GM12878 (cell line): ENCODE measurements at regions not wholly inside any gene's neighbourhood (a gene's known extent, or its start where the extent isn't known, plus 50 kb on each side); places are given as distances from the start of the nearest gene placed in this dataset.
"Not testable (repeated sequence)": the region's sequence is repeated elsewhere in the genome, so short reads cannot be mapped to it uniquely, and the experiment has no call there.

Source experiments
- CBFB ChIP-seq: IDR thresholded peaks from 2 replicates; pipeline ENCODE4 v1.6.1; 2016; ENCODE audit warnings: antibody characterized with exemption, low read depth
- POLR2A ChIP-seq: IDR thresholded peaks from 2 replicates; pipeline ENCODE4 v1.6.1; 2011; ENCODE audit warnings: low read depth, mild to moderate bottlenecking, low read length
- YY1 ChIP-seq: IDR thresholded peaks from 2 replicates; pipeline ENCODE4 v1.6.1; 2011; ENCODE audit warnings: low read depth, mild to moderate bottlenecking, low read length
- TF ChIP-seq, protein P1 (sequence below), 3 experiments: IDR thresholded peaks in 2 of 3; conservative IDR thresholded peaks in 1 of 3; 2 replicates each; pipeline ENCODE4 v1.5.1; 2011; ENCODE audit warnings: low read depth in 3 of 3, low read length in 3 of 3, mild to moderate bottlenecking in 3 of 3, control low read depth in 2 of 3, moderate library complexity in 2 of 3, inconsistent platforms in 1 of 3, mixed read lengths in 1 of 3; ENCODE audit not compliant: control insufficient read depth in 2 of 3, insufficient read depth in 1 of 3; ENCODE audit errors: extremely low read depth in 1 of 3
- TF ChIP-seq, protein P2 (sequence below): fragments of 450-650 bp; IDR thresholded peaks from 2 replicates; pipeline ENCODE4 v1.6.1; 2017; ENCODE audit warnings: mild to moderate bottlenecking

DNA sequence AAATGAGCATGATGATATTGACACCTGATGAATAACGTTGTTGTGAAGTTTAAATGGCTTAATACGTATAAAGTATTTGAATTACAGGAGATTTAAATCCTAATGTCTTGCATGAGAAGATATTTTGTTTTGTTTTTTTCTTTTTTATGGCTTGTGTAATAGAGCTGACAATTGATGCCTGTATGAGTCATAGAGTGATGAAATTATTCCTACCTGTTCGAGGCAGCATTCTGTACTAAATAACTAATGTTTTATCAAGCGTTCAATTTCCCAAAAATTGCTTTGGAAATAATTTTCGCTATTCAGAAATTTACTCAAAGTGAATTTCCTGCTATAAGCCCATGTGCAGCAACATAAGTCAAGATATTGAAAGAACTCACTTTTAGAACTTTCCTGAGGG lies 554.0 kb downstream of the PCDH11X start:
- TF ChIP-seq CBFB, POLR2A, YY1: not testable (repeated sequence)
- TF ChIP-seq, protein P1, sequence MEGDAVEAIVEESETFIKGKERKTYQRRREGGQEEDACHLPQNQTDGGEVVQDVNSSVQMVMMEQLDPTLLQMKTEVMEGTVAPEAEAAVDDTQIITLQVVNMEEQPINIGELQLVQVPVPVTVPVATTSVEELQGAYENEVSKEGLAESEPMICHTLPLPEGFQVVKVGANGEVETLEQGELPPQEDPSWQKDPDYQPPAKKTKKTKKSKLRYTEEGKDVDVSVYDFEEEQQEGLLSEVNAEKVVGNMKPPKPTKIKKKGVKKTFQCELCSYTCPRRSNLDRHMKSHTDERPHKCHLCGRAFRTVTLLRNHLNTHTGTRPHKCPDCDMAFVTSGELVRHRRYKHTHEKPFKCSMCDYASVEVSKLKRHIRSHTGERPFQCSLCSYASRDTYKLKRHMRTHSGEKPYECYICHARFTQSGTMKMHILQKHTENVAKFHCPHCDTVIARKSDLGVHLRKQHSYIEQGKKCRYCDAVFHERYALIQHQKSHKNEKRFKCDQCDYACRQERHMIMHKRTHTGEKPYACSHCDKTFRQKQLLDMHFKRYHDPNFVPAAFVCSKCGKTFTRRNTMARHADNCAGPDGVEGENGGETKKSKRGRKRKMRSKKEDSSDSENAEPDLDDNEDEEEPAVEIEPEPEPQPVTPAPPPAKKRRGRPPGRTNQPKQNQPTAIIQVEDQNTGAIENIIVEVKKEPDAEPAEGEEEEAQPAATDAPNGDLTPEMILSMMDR (IDR thresholded peaks at IDR 0.05 in 2 of 3, conservative IDR thresholded peaks at IDR 0.05 in 1 of 3; ENCODE audit: control insufficient read depth in 2 of 3, extremely low read depth in 1 of 3, insufficient read depth in 1 of 3, low read depth in 3 of 3, low read length in 3 of 3): not testable (repeated sequence)
- TF ChIP-seq, protein P2, sequence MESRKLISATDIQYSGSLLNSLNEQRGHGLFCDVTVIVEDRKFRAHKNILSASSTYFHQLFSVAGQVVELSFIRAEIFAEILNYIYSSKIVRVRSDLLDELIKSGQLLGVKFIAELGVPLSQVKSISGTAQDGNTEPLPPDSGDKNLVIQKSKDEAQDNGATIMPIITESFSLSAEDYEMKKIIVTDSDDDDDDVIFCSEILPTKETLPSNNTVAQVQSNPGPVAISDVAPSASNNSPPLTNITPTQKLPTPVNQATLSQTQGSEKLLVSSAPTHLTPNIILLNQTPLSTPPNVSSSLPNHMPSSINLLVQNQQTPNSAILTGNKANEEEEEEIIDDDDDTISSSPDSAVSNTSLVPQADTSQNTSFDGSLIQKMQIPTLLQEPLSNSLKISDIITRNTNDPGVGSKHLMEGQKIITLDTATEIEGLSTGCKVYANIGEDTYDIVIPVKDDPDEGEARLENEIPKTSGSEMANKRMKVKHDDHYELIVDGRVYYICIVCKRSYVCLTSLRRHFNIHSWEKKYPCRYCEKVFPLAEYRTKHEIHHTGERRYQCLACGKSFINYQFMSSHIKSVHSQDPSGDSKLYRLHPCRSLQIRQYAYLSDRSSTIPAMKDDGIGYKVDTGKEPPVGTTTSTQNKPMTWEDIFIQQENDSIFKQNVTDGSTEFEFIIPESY: not testable (repeated sequence)
